Germinal center (tissue), 1 donor: ENCODE measurements at regions not wholly inside any gene's neighbourhood (a gene's known extent, or its start where the extent isn't known, plus 50 kb on each side); places are given as distances from the start of the nearest gene placed in this dataset.
"Not testable (repeated sequence)": the region's sequence is repeated elsewhere in the genome, so short reads cannot be mapped to it uniquely, and the experiment has no call there.

ENCODE experiments used
- DNase-seq: peaks from one replicate; pipeline ENCODE4 v3.0.0; 2012; ENCODE audit warnings: mixed read lengths, low spot score

- DNase-seq: not testable (repeated sequence)
These were observed 473.3 kb downstream of the SPATA31A6 start for GRCh38 chr9:42656789-42657188.

DNA sequence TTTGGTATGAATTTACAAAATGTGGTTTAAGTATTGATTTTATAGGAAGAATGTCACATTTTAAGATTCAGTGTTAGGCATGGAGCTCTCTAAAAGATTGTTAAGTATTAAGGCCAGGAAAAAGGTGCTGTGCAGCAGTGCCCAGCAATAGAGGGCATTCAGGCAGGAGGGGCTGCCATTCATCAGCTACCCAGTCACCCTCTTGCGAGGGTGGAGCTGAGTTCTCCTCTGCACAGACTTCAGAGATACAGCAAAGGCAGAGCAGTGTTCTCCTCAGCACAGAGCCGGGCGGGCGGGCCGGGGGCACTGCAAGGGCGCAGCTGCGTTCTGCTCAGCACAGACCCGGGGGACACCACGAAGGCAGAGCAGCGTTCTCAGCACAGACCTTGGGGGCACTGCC is 474.0 kb downstream of the SPATA31A6 start:
- not testable (repeated sequence) for DNase-seq

- not testable (repeated sequence) for DNase-seq
These were observed 513.7 kb downstream of the SPATA31A6 start for GRCh38 chr9:42697146-42697545.

GRCh38 chr9:42702890-42703289 is 519.4 kb downstream of the SPATA31A6 start:
- not testable (repeated sequence) for DNase-seq

DNA sequence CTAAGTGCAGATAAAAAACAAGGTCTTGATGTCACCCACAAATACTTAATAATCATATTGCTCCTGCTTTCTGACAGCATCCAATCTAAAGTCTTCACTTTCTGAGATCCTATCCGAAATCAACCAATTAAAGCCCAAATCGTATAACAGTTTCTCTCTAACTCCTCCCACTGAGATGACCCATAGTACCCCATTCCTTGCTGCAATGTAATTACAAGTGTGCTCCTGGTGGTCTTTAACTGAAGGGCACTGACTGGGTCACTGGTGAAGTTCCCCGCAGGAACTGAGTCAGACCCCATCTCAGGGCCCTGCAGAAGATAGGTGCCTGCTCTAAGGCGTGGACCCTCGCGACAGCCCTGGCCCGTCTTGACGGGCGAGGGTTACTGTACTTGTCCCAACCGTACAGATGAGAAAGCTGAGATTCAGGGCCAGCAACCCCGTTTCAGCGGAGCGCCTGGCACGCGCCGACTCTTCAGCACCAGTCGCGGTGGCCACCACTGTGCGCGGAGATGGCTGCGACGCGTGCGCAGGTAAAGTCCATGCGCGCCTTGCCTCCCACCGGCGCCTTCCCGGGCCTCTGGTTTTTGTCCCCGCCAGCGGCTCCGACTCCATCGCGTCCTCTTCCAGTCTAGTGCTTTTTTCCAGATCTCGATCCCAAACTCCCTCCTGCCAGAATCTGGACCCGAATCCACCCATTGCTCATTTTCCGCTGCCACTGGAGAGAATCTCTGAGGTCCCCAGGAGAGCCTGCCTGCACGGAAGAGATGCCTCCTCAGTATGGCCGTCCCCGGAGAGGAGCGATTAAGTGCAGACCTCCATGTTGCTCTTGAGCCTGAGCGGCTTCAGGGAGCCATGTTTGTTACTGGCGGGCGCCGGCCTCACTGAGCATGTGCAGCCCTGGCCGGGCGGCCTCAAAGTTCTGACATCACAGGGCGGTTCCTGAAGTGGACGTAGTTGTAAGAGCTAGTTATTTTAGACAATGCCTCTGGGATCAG is 541.7 kb downstream of the SPATA31A6 start:
- DNase-seq: not testable (repeated sequence)

- DNase-seq: peak; percentile 65
These were observed 559.8 kb downstream of the SPATA31A6 start for GRCh38 chr9:42743030-42743814.

DNA sequence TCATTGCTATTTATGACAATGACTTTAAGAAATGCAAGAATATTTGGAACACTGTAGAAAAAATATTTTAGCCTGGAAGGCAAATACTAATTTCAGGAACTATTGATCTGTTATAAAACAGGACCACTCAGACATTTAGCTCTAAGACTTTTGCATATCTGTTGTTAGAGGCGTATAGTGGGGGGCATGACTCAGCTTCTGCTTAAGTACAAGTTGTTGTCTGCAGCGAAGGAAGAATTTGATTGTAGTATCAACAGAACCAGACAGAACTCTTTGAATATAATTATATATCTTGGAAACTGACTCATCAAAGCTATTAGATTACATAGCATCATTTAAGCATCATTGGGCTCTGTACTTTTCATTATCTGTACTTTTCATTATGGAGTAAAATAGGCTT is 573.8 kb downstream of the SPATA31A6 start:
- not testable (repeated sequence) for DNase-seq

- not testable (repeated sequence) for DNase-seq
These were observed 575.9 kb downstream of the SPATA31A6 start for GRCh38 chr9:42759320-42759719.

- not testable (repeated sequence) for DNase-seq
These were observed 598.7 kb downstream of the SPATA31A6 start for GRCh38 chr9:42782201-42782600.

- not testable (repeated sequence) for DNase-seq
These were observed 609.3 kb downstream of the SPATA31A6 start for GRCh38 chr9:42792725-42793124.

- DNase-seq: not testable (repeated sequence)
These were observed 615.1 kb downstream of the SPATA31A6 start for GRCh38 chr9:42798571-42798970.

- not testable (repeated sequence) for DNase-seq
These were observed 619.3 kb downstream of the SPATA31A6 start for GRCh38 chr9:42802716-42803115.

- DNase-seq: not testable (repeated sequence)
These were observed 623.2 kb downstream of the SPATA31A6 start for GRCh38 chr9:42806674-42807073.

- DNase-seq: not testable (repeated sequence)
These were observed 638.0 kb downstream of the SPATA31A6 start for GRCh38 chr9:42821468-42821867.

- not testable (repeated sequence) for DNase-seq
These were observed 664.7 kb downstream of the SPATA31A6 start for GRCh38 chr9:42848156-42848555.

GRCh38 chr9:42850896-42851693 is 667.6 kb downstream of the SPATA31A6 start:
- not testable (repeated sequence) for DNase-seq

DNA sequence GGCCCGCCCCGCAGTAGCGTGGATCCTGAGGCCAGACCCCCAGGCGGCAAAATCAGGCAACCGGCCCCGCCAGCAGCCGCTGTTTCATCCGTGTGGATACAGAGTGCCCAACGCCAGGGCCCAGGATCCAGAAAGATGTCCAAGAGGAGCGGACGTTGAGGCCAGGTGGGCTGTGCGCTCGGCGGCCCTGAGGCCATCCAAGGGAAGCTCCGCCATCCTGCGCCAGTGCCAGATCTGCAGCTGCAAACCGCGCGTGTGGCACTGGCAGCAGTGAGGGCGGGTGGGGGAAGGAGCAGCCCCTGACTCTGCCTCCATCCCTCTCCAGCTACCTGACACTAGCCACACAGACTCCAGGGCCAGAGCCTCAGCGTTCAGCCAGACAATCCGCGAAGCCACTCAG is 668.2 kb downstream of the SPATA31A6 start:
- DNase-seq: not testable (repeated sequence)

- peak; percentile 13 for DNase-seq
These were observed 668.9 kb downstream of the SPATA31A6 start for GRCh38 chr9:42852133-42852930.

DNA sequence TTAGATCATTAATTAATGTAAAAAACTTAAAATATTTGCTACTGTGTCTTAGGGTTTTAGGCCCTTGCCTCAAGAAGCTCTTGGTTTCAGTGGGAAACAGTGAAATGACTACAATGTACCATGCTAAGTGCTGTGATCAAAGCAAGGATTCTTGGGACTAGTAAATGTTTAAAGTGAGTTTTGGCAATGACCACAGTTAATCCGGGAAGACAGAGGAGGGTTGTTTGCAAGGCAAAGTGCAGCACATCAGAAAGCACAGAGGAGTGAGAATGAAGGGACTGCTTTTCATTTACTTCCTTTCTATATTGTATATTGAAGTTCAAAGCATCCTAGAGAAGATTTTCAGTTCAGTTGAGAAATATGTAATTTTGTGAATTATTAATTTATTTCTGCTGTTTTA is 676.7 kb downstream of the SPATA31A6 start:
- DNase-seq: not testable (repeated sequence)

DNA sequence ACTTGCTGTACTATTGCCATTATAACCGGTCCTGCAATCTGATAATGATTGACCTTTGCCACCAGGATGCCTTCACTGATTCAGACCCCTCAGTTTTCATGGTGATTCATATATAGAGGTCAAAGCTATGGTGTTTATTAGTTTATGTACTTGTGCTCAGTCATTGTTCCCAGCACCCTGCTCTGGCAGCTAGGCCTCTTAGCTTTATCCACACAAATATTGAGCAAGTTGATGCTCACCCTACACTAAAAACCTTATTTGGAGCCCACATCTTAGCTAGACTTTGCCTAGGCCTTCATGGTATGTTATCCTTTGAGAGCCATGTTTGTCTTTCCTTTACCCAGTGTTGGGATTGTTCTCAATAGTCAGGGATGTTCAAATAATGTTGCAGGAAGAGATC is 679.0 kb downstream of the SPATA31A6 start:
- not testable (repeated sequence) for DNase-seq
